ENCODE measurements at regions not wholly inside any gene's neighbourhood (a gene's known extent, or its start where the extent isn't known, plus 50 kb on each side); places are given as distances from the start of the nearest gene placed in this dataset.
A peak's percentile ranks its signal among the peaks of the same experiment; 100 is the strongest.

DNA sequence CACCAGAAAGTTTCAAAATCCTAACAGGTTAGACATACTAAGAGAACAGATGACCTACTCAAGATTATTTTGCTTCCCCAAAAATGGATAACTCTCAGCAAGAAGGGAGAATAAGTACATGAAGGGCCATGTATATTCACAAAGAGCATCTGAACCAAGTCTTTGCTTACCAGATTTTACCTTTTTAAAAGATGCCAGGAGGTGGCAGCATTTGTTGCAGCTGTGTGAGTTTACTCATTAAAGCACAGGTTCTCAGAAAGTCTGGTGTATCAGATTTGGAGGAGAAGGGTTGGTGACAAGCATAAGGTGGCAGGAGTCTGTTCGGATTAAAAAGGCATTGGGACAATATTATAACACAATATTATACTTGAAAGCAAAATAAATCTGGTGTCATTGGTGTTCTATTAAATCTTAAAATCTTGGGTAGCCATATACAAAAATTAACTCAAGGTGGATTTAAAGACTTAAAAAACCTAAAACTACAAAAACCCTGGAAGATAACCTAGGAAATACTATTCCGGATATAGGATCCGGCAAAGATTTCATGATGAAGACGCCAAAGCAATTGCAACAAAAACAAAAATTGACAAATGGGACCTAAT, 51.3 kb upstream of the NFKB1 start:
- CTCF ChIA-PET, result interaction anchor here (0.8 to 2.7 kb wide), 5 partner anchors 9 to 559 kb away, joined by 3 to 26 read pairs (median 4); no protein-coding TSS in a partner anchor
- BruUV-seq (replicated peaks), result no TSS peak

DNA sequence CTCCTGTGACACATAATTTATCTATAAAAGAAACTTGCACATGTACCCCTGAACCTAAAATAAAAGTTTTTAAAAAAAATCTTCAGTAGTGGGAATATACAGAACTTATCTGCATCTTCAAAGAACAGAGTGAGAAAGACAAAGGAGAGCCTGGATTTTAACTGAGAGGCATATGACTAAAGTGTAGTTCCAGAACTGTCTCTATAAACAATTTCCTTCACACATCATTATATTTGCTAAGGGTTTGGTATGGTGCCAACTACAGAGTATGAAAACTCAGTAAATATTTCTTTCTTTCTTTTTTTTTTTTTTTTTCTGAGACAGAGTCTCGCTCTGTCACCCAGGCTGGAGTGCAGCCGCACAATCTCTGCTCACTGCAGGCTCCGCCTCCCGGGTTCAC, 49.9 kb upstream of the NFKB1 start:
- Histone ChIP-seq H2AFZ (ENCODE audit: low read depth, low read length) (no peak overlapping the region), H3K27me3 (ENCODE audit: control insufficient read depth in 2 of 2, insufficient read depth in 2 of 2, low read length in 2 of 2) (no peaks in the 10 kb centered on the region), H3K4me3 (replicated peaks in 1 of 3; ENCODE audit: insufficient read depth in 1 of 3, low read depth in 1 of 3, low read length in 3 of 3) (no peak overlapping the region), H3K36me3 (ENCODE audit: control insufficient read depth in 2 of 2, extremely low read depth in 1 of 2, insufficient read depth in 2 of 2, low read length in 2 of 2) (no peaks in the 10 kb centered on the region), H3K4me2 (ENCODE audit: insufficient read depth, low read length) (no peak overlapping the region), H3K79me2 (ENCODE audit: control insufficient read depth, insufficient read depth, low read length) (no peaks in the 10 kb centered on the region), H3K9me1 (replicated peaks; ENCODE audit: control insufficient read depth, extremely low read depth, insufficient read depth, low read length) (no peaks in the 10 kb centered on the region), H3K9me3 (replicated peaks; ENCODE audit: control insufficient read depth, insufficient read depth, low read length) (no peaks in the 10 kb centered on the region), H3K9ac (replicated peaks; ENCODE audit: extremely low read depth, insufficient read depth, low read length) (no peak overlapping the region), H3K27ac (ENCODE audit: insufficient read depth, low read depth, low read length) (no peak overlapping the region), H3K4me1 (ENCODE audit: control insufficient read depth, extremely low read depth, insufficient read depth, low read length) (no peaks in the 10 kb centered on the region), H4K20me1 (replicated peaks; ENCODE audit: control insufficient read depth, extremely low read depth, insufficient read depth, low read length) (no peaks in the 10 kb centered on the region)
- TF ChIP-seq POLR2A (IDR thresholded peaks at IDR 0.05; ENCODE audit: low read depth, low read length) (no peak), GATA2 (IDR thresholded peaks at IDR 0.05; ENCODE audit: insufficient read depth, insufficient read length, low read depth, low read length) (no peak), JUN (IDR thresholded peaks at IDR 0.05; ENCODE audit: borderline replicate concordance, insufficient read depth, insufficient read length, low read depth) (no peak), FOS (IDR thresholded peaks at IDR 0.05; ENCODE audit: borderline replicate concordance, insufficient read depth, low read length) (no peak), EZH2 (IDR thresholded peaks at IDR 0.05; ENCODE audit: borderline replicate concordance, low read depth, low read length, severe bottlenecking) (no peak), MYC (IDR thresholded peaks at IDR 0.05; ENCODE audit: low read depth, low read length) (no peak), POLR2AphosphoS5 (IDR thresholded peaks at IDR 0.05; ENCODE audit: insufficient read depth, low read depth, low read length) (no peak)
- TF ChIP-seq, protein P1, sequence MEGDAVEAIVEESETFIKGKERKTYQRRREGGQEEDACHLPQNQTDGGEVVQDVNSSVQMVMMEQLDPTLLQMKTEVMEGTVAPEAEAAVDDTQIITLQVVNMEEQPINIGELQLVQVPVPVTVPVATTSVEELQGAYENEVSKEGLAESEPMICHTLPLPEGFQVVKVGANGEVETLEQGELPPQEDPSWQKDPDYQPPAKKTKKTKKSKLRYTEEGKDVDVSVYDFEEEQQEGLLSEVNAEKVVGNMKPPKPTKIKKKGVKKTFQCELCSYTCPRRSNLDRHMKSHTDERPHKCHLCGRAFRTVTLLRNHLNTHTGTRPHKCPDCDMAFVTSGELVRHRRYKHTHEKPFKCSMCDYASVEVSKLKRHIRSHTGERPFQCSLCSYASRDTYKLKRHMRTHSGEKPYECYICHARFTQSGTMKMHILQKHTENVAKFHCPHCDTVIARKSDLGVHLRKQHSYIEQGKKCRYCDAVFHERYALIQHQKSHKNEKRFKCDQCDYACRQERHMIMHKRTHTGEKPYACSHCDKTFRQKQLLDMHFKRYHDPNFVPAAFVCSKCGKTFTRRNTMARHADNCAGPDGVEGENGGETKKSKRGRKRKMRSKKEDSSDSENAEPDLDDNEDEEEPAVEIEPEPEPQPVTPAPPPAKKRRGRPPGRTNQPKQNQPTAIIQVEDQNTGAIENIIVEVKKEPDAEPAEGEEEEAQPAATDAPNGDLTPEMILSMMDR (IDR thresholded peaks at IDR 0.05; ENCODE audit: extremely low read depth in 1 of 2, insufficient read depth in 1 of 2, low read depth in 1 of 2, low read length in 2 of 2), result no peak
- TF ChIP-seq, protein P2, sequence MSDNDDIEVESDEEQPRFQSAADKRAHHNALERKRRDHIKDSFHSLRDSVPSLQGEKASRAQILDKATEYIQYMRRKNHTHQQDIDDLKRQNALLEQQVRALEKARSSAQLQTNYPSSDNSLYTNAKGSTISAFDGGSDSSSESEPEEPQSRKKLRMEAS (IDR thresholded peaks at IDR 0.05; ENCODE audit: insufficient read depth, insufficient read length), result no peak
- POLR2A ChIA-PET, result no interaction called here
- dilution Hi-C loops (cut with MboI; ENCODE audit: extremely low pct_ligation_motif_present, low sequenced_read_pairs) (no loop called here), intact Hi-C loops (cut with micrococcal nuclease) (loop anchor here (2.0 kb wide), 1 partner anchor 50 kb away; the partner anchor contains the start of gene NFKB1)
- no peak for FAIRE-seq
- no TSS peak for BruUV-seq (replicated peaks)
- CTCF ChIA-PET, result no interaction called here
- no peak for DNase-seq (ENCODE audit: low read depth, low spot score)

More for the DNA sequence above, 51.3 kb upstream of the NFKB1 start:
- intact Hi-C loops (cut with micrococcal nuclease) (loop anchor here (1.0 to 2.0 kb wide), 5 partner anchors 51 to 641 kb away; partner anchors contain the start of gene NFKB1), dilution Hi-C loops (cut with MboI; ENCODE audit: extremely low pct_ligation_motif_present, low sequenced_read_pairs) (no loop called here)
- DNase-seq (ENCODE audit: low read depth, low spot score) (peak; percentile 74), FAIRE-seq (peak; percentile 62)
- POLR2A ChIA-PET, result no interaction called here
- no peaks in the 10 kb centered on the region for H3K9me1 ChIP-seq (replicated peaks; ENCODE audit: control insufficient read depth, extremely low read depth, insufficient read depth, low read length)
- no peaks in the 10 kb centered on the region for H3K27me3 ChIP-seq (ENCODE audit: control insufficient read depth in 2 of 2, insufficient read depth in 2 of 2, low read length in 2 of 2)
- no peak overlapping the region for H3K9ac ChIP-seq (replicated peaks; ENCODE audit: extremely low read depth, insufficient read depth, low read length)
- no peak overlapping the region for H3K4me2 ChIP-seq (ENCODE audit: insufficient read depth, low read length)
- no peaks in the 10 kb centered on the region for H3K9me3 ChIP-seq (replicated peaks; ENCODE audit: control insufficient read depth, insufficient read depth, low read length)
- H3K79me2 ChIP-seq (ENCODE audit: control insufficient read depth, insufficient read depth, low read length), result no peaks in the 10 kb centered on the region
- no peaks in the 10 kb centered on the region for H3K36me3 ChIP-seq (ENCODE audit: control insufficient read depth in 2 of 2, extremely low read depth in 1 of 2, insufficient read depth in 2 of 2, low read length in 2 of 2)
- H3K4me3 ChIP-seq (replicated peaks in 1 of 3; ENCODE audit: insufficient read depth in 1 of 3, low read depth in 1 of 3, low read length in 3 of 3), result no peak overlapping the region
- no peaks in the 10 kb centered on the region for H3K4me1 ChIP-seq (ENCODE audit: control insufficient read depth, extremely low read depth, insufficient read depth, low read length)
- H3K27ac ChIP-seq (ENCODE audit: insufficient read depth, low read depth, low read length), result no peak overlapping the region
- H4K20me1 ChIP-seq (replicated peaks; ENCODE audit: control insufficient read depth, extremely low read depth, insufficient read depth, low read length), result no peaks in the 10 kb centered on the region
- TF ChIP-seq, protein P1 (IDR thresholded peaks at IDR 0.05; ENCODE audit: extremely low read depth in 1 of 2, insufficient read depth in 1 of 2, low read depth in 1 of 2, low read length in 2 of 2), result peak; percentile 40 to 58
- TF ChIP-seq POLR2A (IDR thresholded peaks at IDR 0.05; ENCODE audit: low read depth, low read length), result no peak
- TF ChIP-seq JUN (IDR thresholded peaks at IDR 0.05; ENCODE audit: borderline replicate concordance, insufficient read depth, insufficient read length, low read depth), result no peak
- no peak for TF ChIP-seq FOS (IDR thresholded peaks at IDR 0.05; ENCODE audit: borderline replicate concordance, insufficient read depth, low read length)
- TF ChIP-seq POLR2AphosphoS5 (IDR thresholded peaks at IDR 0.05; ENCODE audit: insufficient read depth, low read depth, low read length), result no peak
- TF ChIP-seq GATA2 (IDR thresholded peaks at IDR 0.05; ENCODE audit: insufficient read depth, insufficient read length, low read depth, low read length), result no peak
- no peak overlapping the region for H2AFZ ChIP-seq (ENCODE audit: low read depth, low read length)
